Memory B cell (primary cell): ENCODE measurements at regions not wholly inside any gene's neighbourhood (a gene's known extent, or its start where the extent isn't known, plus 50 kb on each side); places are given as distances from the start of the nearest gene placed in this dataset.
A peak's percentile ranks its signal among the peaks of the same experiment; 100 is the strongest.

ENCODE experiments used
- ATAC-seq: fragments of 150-1000 bp; cut with Tn5 transposase; 2 replicates; pipeline ENCODE4 v1.10.0; 2021; ENCODE audit warnings: low read depth, mild to moderate bottlenecking, moderate library complexity
- DNase-seq, 2 donors: peaks; one replicate each; pipeline ENCODE4 v3.0.0; 2022; ENCODE audit warnings: low spot score in 2 of 2
- H3K27ac Mint-ChIP-seq: one replicate; pipeline ENCODE4 v1.8.0; 2022; ENCODE audit warnings: mild to moderate bottlenecking, moderate library complexity, mixed read lengths
- H3K27me3 Mint-ChIP-seq: one replicate; pipeline ENCODE4 v1.8.0; 2022; ENCODE audit warnings: mixed read lengths
- H3K36me3 Mint-ChIP-seq: one replicate; pipeline ENCODE4 v1.8.0; 2022; ENCODE audit warnings: mild to moderate bottlenecking, mixed read lengths
- H3K4me1 Mint-ChIP-seq: one replicate; pipeline ENCODE4 v1.8.0; 2022; ENCODE audit warnings: mixed read lengths
- H3K4me3 Mint-ChIP-seq: one replicate; pipeline ENCODE4 v1.8.0; 2022; ENCODE audit warnings: mild to moderate bottlenecking, moderate library complexity, mixed read lengths
- H3K9me3 Mint-ChIP-seq: one replicate; pipeline ENCODE4 v1.8.0; 2022; ENCODE audit warnings: mixed read lengths

DNA sequence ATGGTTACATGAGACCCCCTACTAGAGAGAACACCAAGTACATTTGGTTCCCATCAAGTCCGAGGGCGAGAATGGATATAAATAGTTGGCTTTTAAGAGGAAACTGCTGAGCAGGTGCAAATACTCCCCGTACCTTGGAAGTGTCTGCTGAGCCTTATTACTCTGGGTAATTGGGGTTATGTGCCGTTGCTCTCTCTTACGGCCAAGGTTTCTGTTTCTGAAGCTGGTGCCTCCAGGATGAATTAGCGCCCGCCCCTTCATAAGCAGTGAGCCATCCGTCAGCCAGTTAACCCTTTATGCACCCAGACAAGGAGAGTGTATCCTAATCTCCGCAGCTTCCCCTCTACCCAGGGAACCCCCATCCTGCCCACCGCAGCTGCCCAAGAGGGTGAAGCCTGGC is 90.4 kb upstream of the AJAP1 start:
- ATAC-seq, result no peak
- H3K9me3 Mint-ChIP-seq, result no peaks in the 10 kb centered on the region
- H3K36me3 Mint-ChIP-seq, result no peaks in the 10 kb centered on the region
- DNase-seq, result no peak
- no peak overlapping the region for H3K4me3 Mint-ChIP-seq
- no peaks in the 10 kb centered on the region for H3K4me1 Mint-ChIP-seq
- H3K27me3 Mint-ChIP-seq, result peaks cover 7% of the 10 kb centered on the region
- no peak overlapping the region for H3K27ac Mint-ChIP-seq

DNA sequence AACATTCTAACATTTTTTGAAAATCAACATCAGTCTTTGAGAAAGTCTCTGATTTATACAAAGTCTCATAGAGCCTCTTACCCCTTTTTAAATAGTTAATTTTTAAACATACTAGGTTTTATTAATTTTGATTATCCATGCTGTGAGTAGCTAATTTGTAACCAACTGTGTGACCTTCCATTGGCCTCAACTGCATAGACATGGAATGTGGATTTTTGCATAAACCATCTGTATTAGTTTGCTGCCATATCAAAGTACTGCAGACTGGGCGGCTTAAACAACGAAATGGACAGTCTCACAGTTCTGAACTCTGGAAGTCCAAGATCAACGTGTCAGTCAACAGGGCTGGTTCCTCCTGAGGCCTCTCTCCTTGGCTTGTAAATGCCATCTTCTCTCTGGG is 89.2 kb upstream of the AJAP1 start:
- Mint-ChIP-seq H3K36me3 (no peaks in the 10 kb centered on the region), H3K4me3 (no peak overlapping the region), H3K27me3 (peaks cover 7% of the 10 kb centered on the region), H3K27ac (no peak overlapping the region), H3K4me1 (no peaks in the 10 kb centered on the region), H3K9me3 (peaks cover 2% of the 10 kb centered on the region)
- ATAC-seq, result no peak
- no peak for DNase-seq

DNA sequence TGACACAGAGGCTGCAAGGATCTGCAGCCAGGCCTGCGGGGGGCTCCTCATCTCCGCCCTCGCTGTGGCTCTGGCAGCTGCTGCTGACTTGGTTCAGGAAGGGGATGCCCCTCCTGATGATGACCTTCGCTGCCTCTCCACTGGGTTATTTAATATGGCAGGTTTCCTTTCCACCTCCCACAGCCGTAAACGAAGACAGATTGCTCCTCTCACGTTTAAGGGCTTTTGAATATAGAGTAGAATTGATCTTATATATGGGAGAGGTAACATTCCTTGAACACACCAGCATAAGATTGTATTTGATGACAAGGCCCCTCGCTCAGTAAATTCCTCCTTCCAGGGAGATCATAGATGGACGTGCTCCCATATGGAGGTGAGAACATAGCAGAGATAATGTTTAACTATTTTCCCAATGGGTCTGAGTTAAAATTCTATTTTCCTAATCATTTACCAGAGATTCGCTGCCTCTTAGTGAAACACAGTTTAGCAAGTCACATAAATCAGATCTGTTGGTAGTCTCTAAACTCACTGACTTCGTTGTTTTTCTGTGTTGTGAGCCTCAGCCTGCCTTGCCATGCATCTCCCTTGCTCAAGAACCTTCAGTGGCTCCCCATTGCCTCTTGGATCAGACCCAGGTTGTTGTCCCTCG is 88.5 kb upstream of the AJAP1 start:
- Mint-ChIP-seq H3K9me3 (peaks cover 2% of the 10 kb centered on the region), H3K27me3 (peaks cover 7% of the 10 kb centered on the region), H3K36me3 (no peaks in the 10 kb centered on the region), H3K27ac (no peak overlapping the region), H3K4me1 (no peaks in the 10 kb centered on the region), H3K4me3 (no peak overlapping the region)
- DNase-seq, result no peak
- ATAC-seq, result no peak

DNA sequence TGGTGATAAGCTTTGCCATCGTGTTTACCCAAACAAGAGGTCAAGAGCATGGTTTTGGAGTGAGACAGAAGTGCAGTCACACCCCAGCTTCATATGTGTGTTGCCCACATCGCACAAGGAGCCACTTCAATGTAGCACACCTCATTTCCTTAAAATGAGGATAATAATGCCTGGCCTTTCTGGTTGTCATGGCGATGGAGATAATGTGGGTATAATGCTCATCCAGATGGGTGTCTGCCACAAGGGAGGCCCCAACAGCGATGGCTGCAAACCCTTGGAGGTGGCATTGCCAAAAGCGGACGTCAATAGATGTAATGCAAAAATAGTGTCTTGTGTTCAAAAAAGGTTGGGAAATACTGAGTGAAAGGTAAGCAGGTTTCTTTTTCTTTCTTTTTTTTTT is 83.1 kb upstream of the AJAP1 start:
- ATAC-seq (no peak), DNase-seq (no peak)
- H3K27ac Mint-ChIP-seq, result no peak overlapping the region
- no peaks in the 10 kb centered on the region for H3K4me1 Mint-ChIP-seq
- no peaks in the 10 kb centered on the region for H3K36me3 Mint-ChIP-seq
- H3K4me3 Mint-ChIP-seq, result no peak overlapping the region
- H3K9me3 Mint-ChIP-seq, result peaks cover 6% of the 10 kb centered on the region
- peaks cover 7% of the 10 kb centered on the region for H3K27me3 Mint-ChIP-seq

DNA sequence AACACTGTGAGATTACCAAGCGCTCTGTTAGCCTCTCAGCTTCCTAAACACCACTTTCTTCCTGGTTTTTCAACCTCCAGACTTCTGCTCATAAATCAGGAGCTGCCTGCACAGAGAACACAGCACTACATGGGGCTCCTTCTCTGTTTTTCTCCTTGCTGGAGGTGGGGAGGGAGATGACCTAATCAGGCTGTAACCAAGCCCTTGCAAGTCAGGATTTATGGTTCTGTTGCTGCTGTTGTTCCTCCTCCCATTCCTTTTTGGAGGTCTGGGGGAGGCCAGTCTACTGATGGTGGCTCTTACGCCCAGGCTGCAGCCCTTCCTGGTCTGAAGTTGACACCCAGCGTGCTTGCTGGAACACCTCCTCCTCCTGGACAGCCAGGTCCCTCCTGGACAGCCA is 80.9 kb upstream of the AJAP1 start:
- Mint-ChIP-seq H3K4me1 (no peaks in the 10 kb centered on the region), H3K36me3 (no peaks in the 10 kb centered on the region), H3K9me3 (peaks cover 14% of the 10 kb centered on the region), H3K27me3 (peaks cover 11% of the 10 kb centered on the region), H3K4me3 (no peak overlapping the region), H3K27ac (no peak overlapping the region)
- DNase-seq, result no peak
- ATAC-seq, result no peak

DNA sequence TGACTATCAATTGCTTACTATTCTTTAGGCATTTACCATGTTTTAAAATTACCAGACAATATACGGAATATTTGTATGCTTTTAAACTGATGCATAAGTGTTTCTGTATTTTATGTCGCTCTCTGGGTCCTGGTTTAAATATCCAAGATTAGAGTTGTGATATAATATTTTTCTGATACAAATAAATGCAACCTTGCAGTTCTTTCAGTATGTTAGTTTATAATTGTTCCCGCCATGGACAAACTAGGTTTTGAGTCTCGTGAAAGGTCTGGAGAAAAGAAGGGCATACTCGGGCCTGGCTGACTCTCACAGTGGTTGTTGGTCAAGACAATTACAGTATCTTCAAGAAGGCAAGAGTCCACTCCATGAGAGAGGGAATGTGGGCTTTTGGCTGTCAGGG is 72.6 kb upstream of the AJAP1 start:
- H3K4me1 Mint-ChIP-seq, result no peaks in the 10 kb centered on the region
- H3K27me3 Mint-ChIP-seq, result peaks cover 23% of the 10 kb centered on the region
- no peak overlapping the region for H3K27ac Mint-ChIP-seq
- ATAC-seq (no peak), DNase-seq (no peak)
- no peaks in the 10 kb centered on the region for H3K36me3 Mint-ChIP-seq
- peaks cover 8% of the 10 kb centered on the region for H3K9me3 Mint-ChIP-seq
- H3K4me3 Mint-ChIP-seq, result no peak overlapping the region

DNA sequence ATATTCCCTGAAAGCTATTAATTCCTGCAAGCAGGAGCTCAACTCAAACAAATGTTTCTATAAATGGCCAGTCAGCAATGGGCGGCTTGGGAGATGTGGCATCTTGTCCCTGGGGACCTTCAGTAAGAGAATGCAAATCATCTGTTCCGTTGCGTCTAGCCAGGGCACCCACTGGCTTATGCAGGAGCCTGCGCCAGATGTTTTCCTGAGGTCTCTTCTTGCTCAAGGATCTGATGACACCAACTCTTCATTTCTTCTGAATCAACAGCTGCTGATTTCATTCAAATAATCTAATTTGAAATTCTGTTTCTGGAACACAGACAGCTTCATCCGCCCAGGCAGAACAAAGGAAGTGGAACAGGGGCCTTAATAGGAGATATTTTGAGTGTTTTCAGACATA is 70.0 kb upstream of the AJAP1 start:
- DNase-seq (no peak), ATAC-seq (no peak)
- Mint-ChIP-seq H3K9me3 (no peaks in the 10 kb centered on the region), H3K4me3 (no peak overlapping the region), H3K36me3 (no peaks in the 10 kb centered on the region), H3K27ac (no peak overlapping the region), H3K4me1 (no peaks in the 10 kb centered on the region), H3K27me3 (peaks cover 22% of the 10 kb centered on the region)

DNA sequence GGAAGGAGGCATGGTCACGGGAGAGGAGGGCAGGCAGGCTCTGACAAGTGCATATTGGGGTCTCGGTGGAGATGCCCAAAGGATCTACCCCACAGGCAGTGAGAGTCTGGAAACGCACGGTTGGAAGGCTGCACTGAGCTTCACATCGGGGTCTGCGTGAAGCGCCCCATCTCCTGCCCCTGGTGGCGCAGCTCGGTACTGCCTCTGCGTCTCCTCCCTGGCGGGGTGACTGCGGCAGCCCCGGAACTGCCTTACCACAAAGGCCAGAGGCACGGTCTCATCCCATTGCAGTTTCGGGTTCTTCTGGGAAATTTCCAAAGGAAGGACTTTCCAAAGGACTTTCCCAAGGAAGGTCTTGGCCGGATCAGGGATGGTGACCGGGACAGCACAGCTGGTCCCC is 69.2 kb upstream of the AJAP1 start:
- Mint-ChIP-seq H3K36me3 (no peaks in the 10 kb centered on the region), H3K4me1 (no peaks in the 10 kb centered on the region), H3K4me3 (no peak overlapping the region), H3K27ac (no peak overlapping the region), H3K27me3 (peaks cover 22% of the 10 kb centered on the region), H3K9me3 (no peaks in the 10 kb centered on the region)
- no peak for ATAC-seq
- DNase-seq, result peak; percentile 18 to 31

DNA sequence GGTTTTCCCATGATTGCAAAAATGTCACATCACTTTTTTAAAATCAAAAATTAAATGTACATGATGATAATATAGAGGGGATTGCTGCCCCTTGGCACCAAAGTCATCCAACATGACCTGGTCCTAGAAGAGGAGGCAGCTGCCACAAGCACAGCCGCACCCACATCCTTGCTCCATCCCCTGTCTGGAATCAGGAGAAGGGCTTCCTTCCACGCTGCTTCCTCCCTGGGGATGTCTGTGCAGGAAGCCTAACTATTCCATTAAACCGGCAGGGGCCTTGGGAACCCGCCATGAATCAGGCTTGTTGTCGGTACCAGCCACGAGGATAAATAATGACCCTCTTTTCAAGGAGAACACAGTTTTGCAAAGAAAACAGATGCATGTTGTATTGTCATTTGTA is 68.7 kb upstream of the AJAP1 start:
- H3K4me1 Mint-ChIP-seq, result no peaks in the 10 kb centered on the region
- no peaks in the 10 kb centered on the region for H3K36me3 Mint-ChIP-seq
- no peak for DNase-seq
- no peak for ATAC-seq
- no peak overlapping the region for H3K27ac Mint-ChIP-seq
- no peaks in the 10 kb centered on the region for H3K9me3 Mint-ChIP-seq
- no peak overlapping the region for H3K4me3 Mint-ChIP-seq
- peaks cover 20% of the 10 kb centered on the region for H3K27me3 Mint-ChIP-seq

DNA sequence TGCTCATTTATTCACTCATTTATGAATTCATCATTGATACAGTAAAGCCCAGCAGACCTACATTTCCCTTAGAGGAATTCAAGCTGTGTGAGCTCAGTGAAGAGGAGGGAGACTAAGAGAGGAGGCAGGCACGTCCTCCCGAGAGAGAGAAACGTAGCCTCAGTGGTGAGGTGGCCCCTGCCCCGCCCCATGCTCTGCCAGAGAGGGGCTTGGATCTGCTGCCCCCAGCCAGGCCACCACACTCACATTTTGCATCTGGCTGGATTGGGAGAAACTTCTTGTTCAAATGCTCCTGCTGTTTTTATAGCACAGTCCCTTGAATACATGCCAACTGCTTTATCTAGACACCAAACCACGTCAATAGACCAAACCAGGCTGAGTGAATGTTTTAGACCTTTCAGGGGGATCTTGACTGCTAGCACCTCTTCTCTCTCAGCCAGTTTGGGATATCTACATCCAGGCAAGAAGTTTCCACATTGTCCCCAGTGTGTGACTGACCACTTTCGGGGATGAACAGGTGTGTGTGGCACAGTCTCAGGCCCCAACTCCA is 67.7 kb upstream of the AJAP1 start:
- peaks cover 20% of the 10 kb centered on the region for H3K27me3 Mint-ChIP-seq
- no peaks in the 10 kb centered on the region for H3K36me3 Mint-ChIP-seq
- H3K9me3 Mint-ChIP-seq, result no peaks in the 10 kb centered on the region
- no peak overlapping the region for H3K27ac Mint-ChIP-seq
- H3K4me3 Mint-ChIP-seq, result no peak overlapping the region
- ATAC-seq (no peak), DNase-seq (no peak)
- no peaks in the 10 kb centered on the region for H3K4me1 Mint-ChIP-seq

DNA sequence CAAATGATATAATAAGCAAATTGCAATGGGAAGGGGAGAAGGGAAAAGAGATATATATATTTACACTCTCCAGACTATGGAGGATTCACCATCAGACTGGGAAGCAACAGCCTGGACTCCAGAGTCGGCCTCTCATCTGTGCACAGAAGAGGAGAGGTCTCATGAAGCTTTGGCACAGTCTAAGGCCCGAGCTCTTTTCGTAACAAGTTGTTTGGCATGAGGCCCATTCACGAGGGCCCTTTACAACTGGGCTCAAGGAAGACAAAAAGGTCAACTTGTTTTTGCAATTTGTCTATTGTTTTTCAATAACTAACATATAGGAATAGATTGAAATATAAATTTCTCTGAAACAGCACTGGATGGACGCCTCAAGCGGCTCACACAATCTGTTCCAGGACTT is 66.7 kb upstream of the AJAP1 start:
- Mint-ChIP-seq H3K27me3 (peaks cover 20% of the 10 kb centered on the region), H3K27ac (no peak overlapping the region), H3K4me1 (no peaks in the 10 kb centered on the region), H3K36me3 (no peaks in the 10 kb centered on the region), H3K9me3 (no peaks in the 10 kb centered on the region), H3K4me3 (no peak overlapping the region)
- ATAC-seq (no peak), DNase-seq (no peak)

DNA sequence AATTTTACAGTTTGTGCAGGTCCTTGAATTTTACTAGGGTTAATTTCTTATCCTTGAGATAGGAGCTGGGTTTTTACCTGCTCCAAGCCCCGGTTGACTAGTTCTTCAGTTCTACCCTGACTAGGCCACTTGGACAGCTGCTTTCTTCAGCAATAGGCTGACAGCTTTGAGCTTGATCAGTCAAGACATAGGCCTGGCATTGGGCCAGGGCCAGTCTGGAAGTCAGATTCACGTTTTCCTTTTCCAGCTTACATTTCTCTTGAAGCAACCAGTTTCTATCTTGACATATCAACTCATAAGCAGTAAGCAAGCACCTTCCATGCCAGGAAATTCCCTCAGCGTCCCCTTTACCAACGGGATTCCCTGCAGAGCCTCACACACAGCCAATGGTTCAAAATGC is 63.7 kb upstream of the AJAP1 start:
- Mint-ChIP-seq H3K27ac (no peak overlapping the region), H3K27me3 (peaks cover 10% of the 10 kb centered on the region), H3K4me1 (no peaks in the 10 kb centered on the region), H3K36me3 (no peaks in the 10 kb centered on the region), H3K9me3 (no peaks in the 10 kb centered on the region), H3K4me3 (no peak overlapping the region)
- no peak for ATAC-seq
- DNase-seq, result no peak

DNA sequence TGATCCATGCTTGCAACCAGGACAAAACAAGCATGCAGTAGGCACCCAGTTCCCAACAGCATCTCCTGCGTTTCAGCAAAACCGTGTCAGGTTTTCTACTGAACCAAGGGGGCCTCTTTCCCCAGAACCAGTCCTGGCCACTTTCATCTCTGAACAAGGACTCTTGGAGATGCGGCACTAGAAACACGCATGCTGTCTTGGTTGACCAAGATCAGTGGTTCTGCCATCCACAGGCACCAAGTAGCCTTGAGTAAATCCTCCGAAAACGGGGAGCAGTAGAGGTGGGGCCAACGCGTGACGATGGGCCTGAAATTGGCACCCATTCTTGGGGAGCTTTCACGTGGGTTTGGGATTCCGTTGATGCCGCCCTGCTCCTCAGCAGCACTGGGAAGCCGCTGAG is 62.5 kb upstream of the AJAP1 start:
- no peak overlapping the region for H3K4me3 Mint-ChIP-seq
- no peaks in the 10 kb centered on the region for H3K9me3 Mint-ChIP-seq
- no peaks in the 10 kb centered on the region for H3K36me3 Mint-ChIP-seq
- H3K4me1 Mint-ChIP-seq, result no peaks in the 10 kb centered on the region
- no peak for ATAC-seq
- DNase-seq, result no peak
- no peak overlapping the region for H3K27ac Mint-ChIP-seq
- peaks cover 2% of the 10 kb centered on the region for H3K27me3 Mint-ChIP-seq

DNA sequence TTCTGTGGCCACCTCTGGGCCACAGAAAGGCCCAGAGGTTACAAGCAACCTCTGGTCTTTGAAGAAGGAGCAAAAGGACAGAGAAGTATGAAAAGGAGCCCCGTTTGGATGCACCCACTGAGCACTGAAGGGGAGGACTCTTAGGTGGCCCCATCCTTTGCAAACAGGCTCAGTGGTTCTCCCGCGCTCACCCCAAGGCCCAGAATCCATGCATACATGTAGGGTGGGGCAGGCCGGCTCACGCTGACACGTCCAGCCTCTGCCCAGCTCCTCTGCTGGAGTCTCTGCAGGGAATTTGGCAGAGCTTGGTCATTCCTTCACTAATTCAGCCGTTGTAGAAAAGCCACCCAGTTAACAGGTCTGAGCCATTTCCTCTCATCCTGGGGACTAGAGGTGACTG is 61.3 kb upstream of the AJAP1 start:
- Mint-ChIP-seq H3K4me3 (no peak overlapping the region), H3K27me3 (no peaks in the 10 kb centered on the region), H3K9me3 (no peaks in the 10 kb centered on the region), H3K27ac (no peak overlapping the region), H3K36me3 (no peaks in the 10 kb centered on the region), H3K4me1 (no peaks in the 10 kb centered on the region)
- no peak for DNase-seq
- ATAC-seq, result no peak

DNA sequence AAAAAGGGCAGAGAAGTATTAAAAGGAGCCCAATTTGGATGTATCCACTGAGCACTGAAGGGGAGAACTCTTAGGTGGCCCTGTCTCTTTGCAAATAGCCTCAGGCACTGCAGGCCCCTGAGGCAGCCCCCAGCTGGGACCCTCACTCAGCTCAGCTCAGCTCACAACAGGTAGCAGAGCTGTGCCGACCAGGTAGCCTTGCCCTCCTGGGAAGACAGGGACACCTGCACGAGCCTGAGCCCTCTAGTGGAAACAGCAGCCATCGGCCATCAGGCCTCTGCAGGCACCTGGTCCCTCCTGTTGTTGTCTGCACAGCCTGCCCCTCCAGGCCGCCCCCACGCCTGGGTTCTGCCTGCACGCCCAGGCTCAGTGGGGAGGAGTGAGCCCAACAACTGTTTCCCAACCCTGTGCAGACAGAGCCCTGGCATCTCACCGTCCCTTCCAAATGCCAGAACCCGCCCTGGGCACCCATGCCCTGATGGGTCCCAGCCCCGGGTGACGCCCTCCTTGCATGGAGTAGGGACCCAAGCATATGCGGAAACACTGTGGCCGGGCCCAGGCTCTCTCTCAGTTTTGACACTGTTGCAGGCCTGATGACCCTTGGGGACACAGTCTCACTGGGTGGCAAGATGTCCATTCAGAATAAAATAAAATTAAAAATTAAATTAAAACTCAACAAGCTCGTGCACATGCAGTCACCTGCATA is 60.0 kb upstream of the AJAP1 start:
- no peak for ATAC-seq
- Mint-ChIP-seq H3K36me3 (no peaks in the 10 kb centered on the region), H3K4me3 (no peak overlapping the region), H3K9me3 (peaks cover 2% of the 10 kb centered on the region), H3K4me1 (no peaks in the 10 kb centered on the region), H3K27me3 (peaks cover 2% of the 10 kb centered on the region), H3K27ac (no peak overlapping the region)
- DNase-seq, result no peak
